HCEC 1CT (cell line): ENCODE measurements at regions not wholly inside any gene's neighbourhood (a gene's known extent, or its start where the extent isn't known, plus 50 kb on each side); places are given as distances from the start of the nearest gene placed in this dataset.

Experiments used
- DNase-seq: peaks from one replicate; pipeline ENCODE4 v3.0.0-alpha.2; 2017

- no peak for DNase-seq
These were observed 67.7 kb downstream of the MGST1 start for GRCh38 chr12:16415155-16415554.

GRCh38 chr12:16417058-16417457, 69.6 kb downstream of the MGST1 start:
- DNase-seq, result no peak

DNA sequence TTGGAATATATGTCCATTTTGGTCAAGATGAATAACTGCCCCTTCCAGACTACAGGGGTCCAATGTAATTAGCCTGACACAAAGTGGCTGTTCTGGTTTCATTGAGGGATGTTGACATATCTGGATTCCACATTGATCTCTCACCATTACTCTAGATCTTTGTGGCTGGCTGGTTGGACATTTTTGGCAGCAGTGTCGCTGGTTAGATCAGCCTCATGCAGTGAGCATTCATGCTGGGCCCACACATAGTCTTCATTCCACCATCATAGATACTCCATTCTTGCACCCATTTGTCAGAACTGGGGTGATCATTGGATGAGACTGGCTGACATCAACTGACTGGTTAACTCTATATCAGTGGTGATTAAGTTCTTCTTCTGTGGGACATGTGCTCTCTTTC, 74.4 kb downstream of the MGST1 start:
- DNase-seq, result peak; percentile 33

DNA sequence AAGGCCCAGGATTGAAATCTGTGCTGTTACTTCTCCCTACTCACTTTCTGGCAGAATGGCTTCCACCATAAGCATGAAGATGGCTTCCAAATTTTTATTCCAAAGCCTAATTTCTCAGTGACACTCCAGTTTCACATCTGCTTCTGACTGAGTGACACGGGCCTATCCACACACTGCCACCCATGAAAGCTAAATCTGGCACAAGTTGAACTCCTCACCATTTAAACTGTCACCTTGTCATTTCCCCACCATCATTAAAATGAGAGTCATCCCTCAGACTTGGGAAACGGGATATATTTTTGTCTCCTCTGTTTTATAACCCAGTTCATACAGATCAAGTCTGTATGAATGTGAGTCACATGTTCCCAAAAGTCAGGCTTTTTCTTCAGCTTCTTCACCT, 77.1 kb downstream of the MGST1 start:
- no peak for DNase-seq

DNA sequence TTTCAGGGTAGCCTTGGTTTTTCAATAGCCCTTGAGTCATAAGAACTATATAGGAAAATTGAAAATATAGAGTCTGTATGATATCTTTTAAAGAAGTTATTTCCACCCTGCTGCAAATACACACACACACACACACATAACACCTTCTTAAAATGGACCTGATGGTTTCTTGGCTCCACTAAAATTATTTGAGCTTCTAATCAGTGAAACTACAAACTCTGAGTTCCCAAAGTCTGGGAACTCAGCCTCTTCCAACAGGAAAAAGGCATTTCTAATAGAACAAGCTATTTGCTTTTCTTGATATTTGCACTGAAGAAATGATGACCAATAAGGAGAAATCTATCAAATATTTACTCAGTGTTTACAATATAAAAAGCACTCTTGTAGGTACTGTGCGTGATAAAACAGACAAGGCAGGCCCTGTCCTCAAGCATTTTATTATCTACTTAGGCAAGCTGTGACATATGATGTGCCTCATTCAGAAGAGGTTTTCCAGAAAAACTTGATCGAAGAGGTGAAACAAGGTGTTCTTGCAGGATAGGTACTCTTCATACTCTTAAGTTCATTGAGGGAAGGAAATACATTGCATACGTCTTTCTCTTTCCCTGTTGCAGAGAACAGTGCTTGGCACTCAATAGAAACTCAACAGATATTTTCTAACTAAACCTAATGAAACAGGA, 88.6 kb downstream of the MGST1 start:
- no peak for DNase-seq

DNA sequence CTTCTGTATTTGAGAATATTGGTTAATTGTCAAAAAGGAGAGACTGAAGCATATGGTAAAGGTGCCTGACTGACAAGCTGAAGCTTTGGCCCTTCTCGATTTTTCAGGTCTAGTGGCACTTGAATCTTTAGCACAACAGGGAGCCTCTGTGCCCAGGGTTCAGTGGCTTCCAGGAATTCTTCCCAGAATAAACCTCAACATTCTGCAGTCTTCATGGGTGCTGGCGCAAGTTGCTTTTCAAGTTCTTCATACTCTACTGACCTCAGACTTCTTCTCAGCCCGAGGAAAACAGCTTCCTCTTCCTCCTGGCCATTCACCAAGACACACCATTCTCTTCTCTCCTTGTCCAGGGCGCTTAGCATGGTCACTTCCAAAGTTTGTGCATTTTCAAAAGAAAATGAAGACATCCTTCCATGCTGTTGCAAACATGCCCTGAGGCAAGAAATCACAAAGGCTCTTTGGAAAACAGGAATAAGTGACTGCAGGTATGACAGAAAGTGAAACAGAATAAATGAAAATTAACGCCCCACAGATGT, 89.9 kb downstream of the MGST1 start:
- DNase-seq, result no peak

- DNase-seq, result no peak
These were observed 90.5 kb downstream of the MGST1 start for GRCh38 chr12:16437926-16438325.

DNA sequence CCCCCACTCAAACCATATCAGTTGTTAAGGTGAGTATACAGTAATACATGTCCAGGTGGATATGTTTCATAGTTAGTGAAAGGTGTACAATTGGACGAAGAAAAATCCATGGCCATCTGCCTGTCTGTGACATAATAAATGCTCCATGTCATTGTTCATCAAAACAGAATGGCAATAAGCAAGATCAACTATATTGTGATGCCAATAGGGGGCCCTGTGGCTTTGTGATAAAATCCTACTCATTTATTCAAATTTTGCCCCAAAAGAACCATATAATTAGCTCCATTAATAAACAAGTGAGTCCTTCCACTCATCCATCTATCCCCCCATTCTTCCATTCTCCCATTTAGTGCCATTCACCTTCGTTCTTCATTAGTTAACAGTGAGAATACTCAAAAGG, 102.0 kb downstream of the MGST1 start:
- DNase-seq, result no peak

DNA sequence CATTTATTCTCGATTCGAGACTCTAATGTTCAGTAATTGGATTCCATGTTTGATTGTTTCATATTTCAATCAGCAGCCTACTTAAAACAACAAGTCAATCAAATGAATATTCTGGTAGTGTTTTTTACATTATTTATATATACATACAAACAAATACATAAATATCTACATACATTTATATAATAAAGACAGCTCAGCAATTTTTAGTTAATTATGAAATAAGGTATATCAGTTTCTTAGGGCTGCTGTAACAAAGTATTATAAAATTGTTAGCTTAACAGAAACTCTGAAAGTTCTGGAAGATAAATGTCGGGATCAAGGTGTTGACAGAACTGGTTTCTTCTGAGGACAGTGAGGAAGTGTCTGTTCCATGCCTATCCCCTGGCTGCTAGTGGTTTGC, 105.9 kb downstream of the MGST1 start:
- DNase-seq, result no peak

- DNase-seq, result peak; percentile 41
These were observed 107.0 kb downstream of the MGST1 start for GRCh38 chr12:16454481-16454880.

GRCh38 chr12:16458521-16459078, 111.2 kb downstream of the MGST1 start:
- DNase-seq, result peak; percentile 29

- DNase-seq, result no peak
These were observed 119.8 kb downstream of the MGST1 start for GRCh38 chr12:16467272-16467671.

DNA sequence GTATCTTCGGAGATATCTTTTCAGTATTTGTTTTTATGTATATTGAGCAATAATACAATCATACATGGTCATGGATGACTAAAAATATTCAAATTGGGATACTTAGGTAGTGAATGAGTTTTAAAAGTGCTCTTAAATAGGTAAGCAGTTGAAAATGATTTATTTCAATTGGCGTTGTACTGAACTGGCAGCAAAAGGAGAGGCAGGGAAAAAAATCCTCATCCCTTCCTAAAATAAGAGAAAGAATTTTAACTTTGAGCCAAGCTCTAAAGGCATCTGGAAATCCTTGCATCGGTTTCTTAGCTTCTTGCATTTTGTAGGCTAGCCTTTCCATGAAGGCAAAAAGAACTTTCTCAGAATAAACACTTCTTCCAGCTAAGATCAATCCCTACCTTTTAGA, 125.2 kb downstream of the MGST1 start:
- DNase-seq, result no peak

- peak; percentile 34 for DNase-seq
These were observed 126.3 kb downstream of the MGST1 start for GRCh38 chr12:16473610-16474326.

DNA sequence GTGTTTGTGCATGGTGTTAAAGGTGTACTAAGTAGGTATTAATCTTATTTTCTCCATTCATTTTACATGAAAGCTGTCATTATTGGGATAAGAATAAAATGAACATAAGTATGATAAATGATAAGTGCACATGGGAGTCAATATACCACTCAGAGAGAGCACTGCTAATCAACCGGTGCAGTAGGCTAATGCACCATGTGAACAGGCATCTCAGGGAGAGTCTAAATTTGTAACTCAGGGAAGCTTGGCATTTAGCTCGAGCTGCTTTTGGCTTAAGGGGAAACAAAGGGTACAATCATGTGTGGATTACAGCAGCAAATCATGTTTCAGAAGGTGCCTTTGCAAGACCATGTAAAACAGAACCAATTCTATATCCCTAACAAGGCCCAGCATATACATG, 127.4 kb downstream of the MGST1 start:
- no peak for DNase-seq

GRCh38 chr12:16475521-16475920, 128.1 kb downstream of the MGST1 start:
- DNase-seq, result no peak

DNA sequence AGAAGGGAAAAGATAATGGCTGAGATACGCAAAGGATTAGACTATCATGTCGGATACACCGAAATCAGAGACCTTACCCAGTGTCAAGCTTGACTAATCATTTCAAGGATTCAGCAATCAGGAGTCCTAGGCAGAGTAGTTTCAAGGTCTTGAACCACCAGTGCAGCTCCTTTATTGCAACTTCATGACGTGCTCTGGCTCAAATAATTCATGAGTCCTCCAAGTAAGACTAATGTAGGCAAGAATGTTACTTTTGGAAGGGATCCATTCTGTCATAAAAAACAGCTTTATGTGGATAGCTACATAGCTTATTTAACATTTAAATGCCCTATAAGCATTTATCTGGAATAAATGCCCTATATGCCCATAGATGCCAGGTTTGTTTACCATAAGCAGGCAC, 123.2 kb downstream of the LMO3 start:
- DNase-seq, result no peak

DNA sequence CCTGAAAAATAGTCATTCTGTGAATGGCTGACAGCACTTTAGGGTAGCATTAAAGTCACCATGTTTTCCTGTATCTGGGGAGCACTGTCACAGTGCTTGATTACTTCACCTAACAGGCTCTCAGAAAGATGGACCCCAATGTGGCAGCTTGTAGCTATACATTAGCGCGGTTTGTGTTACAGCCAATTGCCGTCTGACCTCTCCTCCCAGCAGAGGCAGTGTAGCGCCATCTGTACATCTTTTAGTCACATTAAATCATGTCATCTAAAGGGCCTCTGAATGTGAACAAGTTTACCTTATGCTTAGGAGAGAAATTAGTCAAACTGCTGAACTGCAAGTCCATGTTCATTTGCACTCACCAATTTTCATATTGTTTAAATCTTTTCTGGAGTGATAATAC, 113.7 kb downstream of the LMO3 start:
- no peak for DNase-seq

DNA sequence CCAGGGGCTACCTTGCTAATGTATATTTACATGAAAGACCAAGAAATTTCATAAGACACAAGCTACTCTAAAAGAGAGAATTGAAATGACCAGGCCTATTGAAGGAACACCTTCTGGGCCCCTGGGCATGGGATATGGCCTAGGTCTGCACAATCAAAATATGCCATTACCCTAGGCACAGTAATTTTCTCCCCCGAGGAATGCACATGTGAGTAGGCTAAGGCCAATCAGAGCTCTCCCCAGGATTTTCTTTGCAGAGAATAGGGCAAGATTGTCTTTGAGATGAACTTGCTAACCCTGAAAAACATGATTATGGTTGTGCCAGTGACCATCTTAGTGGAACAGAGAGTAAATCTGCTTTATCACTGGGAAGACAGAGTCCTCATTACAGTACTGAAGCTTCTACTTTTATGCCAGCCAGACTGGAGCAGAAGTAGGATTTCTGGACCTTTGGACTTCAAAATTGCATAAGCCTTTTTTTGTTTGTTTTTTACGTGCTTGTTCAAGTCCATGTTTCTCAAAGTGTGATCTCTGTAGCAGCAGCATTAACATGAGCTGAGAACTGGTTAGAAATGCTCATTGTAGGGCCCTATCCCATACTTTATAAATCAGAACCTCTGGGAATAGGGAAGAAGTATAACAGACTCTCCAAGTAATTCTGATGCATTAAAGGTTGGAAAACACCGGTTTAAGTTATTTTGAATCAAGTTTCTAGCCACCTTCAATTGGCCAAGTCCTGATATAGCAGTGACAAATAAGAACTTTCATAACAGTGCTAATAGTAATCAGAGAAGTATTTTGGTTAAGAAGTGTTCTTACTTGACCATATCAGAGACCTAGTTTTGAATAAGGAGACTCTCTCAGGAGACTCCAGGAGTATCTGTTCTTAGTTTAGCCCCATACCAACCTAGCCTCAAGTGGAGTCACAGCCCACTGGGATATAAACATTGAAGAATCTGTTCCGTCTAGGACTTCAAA, 112.9 kb downstream of the LMO3 start:
- no peak for DNase-seq

DNA sequence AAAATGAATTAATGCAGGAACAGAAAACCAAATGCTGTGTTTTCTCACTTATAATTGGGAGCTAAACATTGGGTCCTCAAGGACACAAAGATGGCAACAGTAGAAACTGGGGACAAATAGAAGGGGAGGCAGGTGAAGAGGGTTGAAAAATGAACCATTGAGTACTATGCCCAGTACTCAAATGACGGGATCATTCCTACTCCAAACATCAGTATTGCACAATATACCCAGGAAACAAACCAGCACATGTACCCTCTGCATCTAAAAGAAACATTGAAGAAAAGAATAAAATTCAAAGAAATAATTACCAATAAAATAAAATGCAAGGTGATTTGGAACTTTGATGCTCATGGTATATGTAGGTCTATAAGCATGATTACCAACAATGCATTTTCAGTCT, 110.8 kb downstream of the LMO3 start:
- DNase-seq, result no peak
